Uterus (tissue), 3 donors: ENCODE measurements at regions not wholly inside any gene's neighbourhood (a gene's known extent, or its start where the extent isn't known, plus 50 kb on each side); places are given as distances from the start of the nearest gene placed in this dataset.
"Not testable (repeated sequence)": the region's sequence is repeated elsewhere in the genome, so short reads cannot be mapped to it uniquely, and the experiment has no call there.

Experiments used
- DNase-seq, 2 donors: peaks; one replicate each; pipeline ENCODE4 v3.0.0-alpha.2; 2019 to 2020
- H3K27ac ChIP-seq, 2 donors: fragments of 200-600 bp; sonication (generic); 1 replicate in 1 of 2; 2 replicates in 1 of 2; pipeline ENCODE4 v1.5.1; 2016 to 2018
- H3K27me3 ChIP-seq, 2 donors: fragments of 200-600 bp; sonication (generic); one replicate each; pipeline ENCODE4 v1.5.1; 2018 to 2019; ENCODE audit warnings: control low read depth in 1 of 2
- H3K36me3 ChIP-seq, 2 donors: fragments of 200-600 bp; sonication (generic); one replicate each; pipeline ENCODE4 v1.5.1; 2019; ENCODE audit warnings: control low read depth in 1 of 2
- H3K4me1 ChIP-seq, 2 donors: fragments of 200-600 bp; sonication (generic); one replicate each; pipeline ENCODE4 v1.5.1; 2018 to 2019; ENCODE audit warnings: control low read depth in 1 of 2
- H3K4me3 ChIP-seq, 2 donors: fragments of 200-600 bp; sonication (generic); 1 replicate in 1 of 2; 2 replicates in 1 of 2; pipeline ENCODE4 v1.5.1; 2018 to 2019; ENCODE audit warnings: mild to moderate bottlenecking in 1 of 2
- H3K9me3 ChIP-seq, 2 donors: fragments of 200-600 bp; sonication (generic); one replicate each; pipeline ENCODE4 v1.5.1; 2019; ENCODE audit warnings: control low read depth in 1 of 2
- POLR2A ChIP-seq, 2 donors: fragments of 450-650 bp; IDR thresholded peaks; one replicate each; pipeline ENCODE4 v1.6.1; 2016; ENCODE audit warnings: antibody characterized with exemption in 2 of 2, mild to moderate bottlenecking in 1 of 2, moderate library complexity in 1 of 2
- intact Hi-C: fragments of 100-400 bp; cut with DNase I; formaldehyde crosslinking; loops from one replicate; pipeline ENCODE4 v1.15.1; 2023; ENCODE audit warnings: low total_unique reads
- TF ChIP-seq, protein P1 (sequence below), 4 experiments: fragments of 200-600 bp in 2 of 4; fragments of 450-650 bp in 2 of 4; sonication (generic) in 2 of 4; IDR thresholded peaks; one replicate each; pipeline ENCODE4 v1.5.1; 2016 to 2019; ENCODE audit warnings: antibody characterized with exemption in 4 of 4, mild to moderate bottlenecking in 2 of 4, moderate library complexity in 1 of 4
- donor health status: DM: yes; HTN: yes; CAD: no.

DNA sequence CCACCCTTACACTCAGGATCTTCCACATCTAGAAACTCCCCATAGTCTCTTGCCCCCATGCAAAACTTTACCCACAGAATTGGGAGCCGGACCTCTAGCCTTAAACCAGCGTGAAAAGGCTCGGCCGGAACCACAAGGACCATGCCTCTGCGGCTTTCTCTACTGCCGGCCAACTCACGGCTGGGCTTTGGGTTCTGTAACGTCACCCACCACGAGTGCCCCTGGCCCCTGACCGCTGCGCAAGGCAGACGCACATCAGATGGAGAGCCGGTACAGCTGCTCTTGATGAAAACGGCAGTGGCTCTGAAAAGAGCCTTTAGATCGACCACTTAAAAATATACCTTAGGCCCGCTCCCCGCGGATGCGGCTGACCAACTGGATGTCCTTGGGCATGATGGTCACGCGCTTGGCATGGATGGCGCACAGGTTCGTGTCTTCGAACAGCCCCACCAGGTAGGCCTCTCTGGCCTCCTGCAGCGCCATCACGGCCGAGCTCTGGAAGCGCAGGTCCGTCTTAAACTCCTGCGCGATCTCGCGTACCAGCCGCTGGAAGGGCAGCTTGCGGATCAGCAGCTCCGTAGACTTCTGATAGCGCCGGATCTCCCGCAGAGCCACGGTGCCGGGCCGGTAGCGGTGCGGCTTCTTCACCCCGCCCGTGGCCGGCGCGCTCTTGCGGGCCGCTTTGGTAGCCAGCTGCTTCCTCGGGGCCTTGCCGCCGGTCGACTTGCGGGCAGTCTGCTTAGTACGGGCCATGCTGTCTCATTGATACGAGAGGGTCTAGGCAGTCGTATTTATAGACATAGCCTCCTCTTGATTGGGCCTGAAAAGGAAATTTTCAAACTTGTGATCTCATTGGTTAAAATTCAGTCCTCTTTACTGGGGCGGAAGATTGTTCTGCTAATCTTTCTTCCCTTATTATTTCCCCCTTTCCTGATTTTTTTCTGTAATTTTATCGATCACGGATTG lies 66.3 kb downstream of the FAM72C start:
- H3K9me3 ChIP-seq, H3K4me1 ChIP-seq, intact Hi-C loops, H3K27me3 ChIP-seq, H3K36me3 ChIP-seq: not testable (repeated sequence)
- Histone ChIP-seq H3K27ac (peak overlapping the region; percentile 33 to 80), H3K4me3 (peak overlapping the region; percentile 14 to 53)
- TF ChIP-seq, protein P1, sequence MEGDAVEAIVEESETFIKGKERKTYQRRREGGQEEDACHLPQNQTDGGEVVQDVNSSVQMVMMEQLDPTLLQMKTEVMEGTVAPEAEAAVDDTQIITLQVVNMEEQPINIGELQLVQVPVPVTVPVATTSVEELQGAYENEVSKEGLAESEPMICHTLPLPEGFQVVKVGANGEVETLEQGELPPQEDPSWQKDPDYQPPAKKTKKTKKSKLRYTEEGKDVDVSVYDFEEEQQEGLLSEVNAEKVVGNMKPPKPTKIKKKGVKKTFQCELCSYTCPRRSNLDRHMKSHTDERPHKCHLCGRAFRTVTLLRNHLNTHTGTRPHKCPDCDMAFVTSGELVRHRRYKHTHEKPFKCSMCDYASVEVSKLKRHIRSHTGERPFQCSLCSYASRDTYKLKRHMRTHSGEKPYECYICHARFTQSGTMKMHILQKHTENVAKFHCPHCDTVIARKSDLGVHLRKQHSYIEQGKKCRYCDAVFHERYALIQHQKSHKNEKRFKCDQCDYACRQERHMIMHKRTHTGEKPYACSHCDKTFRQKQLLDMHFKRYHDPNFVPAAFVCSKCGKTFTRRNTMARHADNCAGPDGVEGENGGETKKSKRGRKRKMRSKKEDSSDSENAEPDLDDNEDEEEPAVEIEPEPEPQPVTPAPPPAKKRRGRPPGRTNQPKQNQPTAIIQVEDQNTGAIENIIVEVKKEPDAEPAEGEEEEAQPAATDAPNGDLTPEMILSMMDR (IDR thresholded peaks at IDR 0.05): peak in 2 of 4 experiments; percentile 16 to 21
- peak; percentile 37 to 44 for DNase-seq

DNA sequence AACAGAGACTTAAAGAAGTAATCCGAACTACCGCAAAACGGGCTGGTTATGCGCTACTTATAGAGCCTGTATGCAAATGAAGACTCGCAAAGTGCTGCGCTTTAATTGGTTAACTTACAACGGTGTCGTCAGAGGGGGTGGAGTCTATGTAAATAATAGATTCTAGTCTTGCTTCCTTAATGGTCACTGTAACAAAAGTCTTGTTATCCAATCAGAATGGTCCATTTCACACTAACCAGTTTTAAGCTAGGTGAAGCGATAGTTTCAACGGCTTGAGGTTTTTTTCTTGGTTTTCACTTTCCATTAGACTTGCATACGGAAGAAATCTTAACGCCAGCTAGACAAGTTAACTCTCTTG lies 67.2 kb downstream of the FAM72C start:
- DNase-seq, H3K4me1 ChIP-seq, H3K36me3 ChIP-seq, H3K9me3 ChIP-seq, intact Hi-C loops, H3K27me3 ChIP-seq: not testable (repeated sequence)
- Histone ChIP-seq H3K27ac (peak overlapping the region; percentile 30 to 82), H3K4me3 (peak overlapping the region; percentile 26 to 45)

GRCh38 chr1:143903899-143904621 lies 67.7 kb downstream of the FAM72C start:
- peak overlapping the region; percentile 26 to 45 for H3K4me3 ChIP-seq
- peak; percentile 51 to 59 for DNase-seq
- peak overlapping the region; percentile 30 to 82 for H3K27ac ChIP-seq
- TF ChIP-seq POLR2A (IDR thresholded peaks at IDR 0.05): peak in 1 of 2 donors; percentile 26
- H3K9me3 ChIP-seq, H3K36me3 ChIP-seq, intact Hi-C loops, H3K27me3 ChIP-seq, H3K4me1 ChIP-seq: not testable (repeated sequence)

GRCh38 chr1:143896377-143896776 lies 75.4 kb downstream of the FAM72C start:
- H3K27me3 ChIP-seq, H3K9me3 ChIP-seq, H3K4me3 ChIP-seq, H3K27ac ChIP-seq, H3K36me3 ChIP-seq, intact Hi-C loops, DNase-seq, H3K4me1 ChIP-seq: not testable (repeated sequence)

GRCh38 chr1:143884932-143885574 lies 86.7 kb downstream of the FAM72C start:
- peak overlapping the region in 1 of 2 donors; percentile 75 for H3K27ac ChIP-seq
- TF ChIP-seq, protein P1 (IDR thresholded peaks at IDR 0.05): peak in 3 of 4 experiments; percentile 50 to 82 (median 62)
- intact Hi-C loops, H3K9me3 ChIP-seq, H3K36me3 ChIP-seq, H3K4me1 ChIP-seq, H3K27me3 ChIP-seq: not testable (repeated sequence)
- H3K4me3 ChIP-seq: peak overlapping the region in 1 of 2 donors; percentile 34
- peak; percentile 64 to 65 for DNase-seq

DNA sequence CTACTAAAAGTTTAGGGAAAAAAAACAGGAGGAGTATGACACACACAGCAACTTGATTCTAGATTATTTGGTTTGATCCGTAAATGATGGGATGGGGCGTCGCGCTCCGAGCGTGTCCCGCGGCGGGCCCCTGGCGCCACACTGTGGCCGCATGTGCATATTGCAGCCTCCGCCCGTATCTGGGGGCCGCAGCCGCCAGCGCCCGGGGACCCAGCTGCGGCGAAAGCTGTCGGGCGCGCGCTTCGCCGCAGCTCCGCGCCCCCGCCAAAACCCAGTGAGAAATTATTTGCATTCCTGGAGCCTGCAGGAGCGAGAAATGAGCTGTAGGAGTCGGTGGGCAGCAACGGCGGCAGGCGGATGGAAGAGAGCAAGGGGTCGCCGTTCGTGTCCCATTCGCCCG lies 87.3 kb downstream of the FAM72C start:
- intact Hi-C loops, H3K36me3 ChIP-seq, H3K4me1 ChIP-seq, H3K9me3 ChIP-seq, H3K27me3 ChIP-seq: not testable (repeated sequence)
- H3K4me3 ChIP-seq: peak overlapping the region in 1 of 2 donors; percentile 34
- peak overlapping the region in 1 of 2 donors; percentile 75 for H3K27ac ChIP-seq
- TF ChIP-seq, protein P1 (IDR thresholded peaks at IDR 0.05): peak in 1 of 4 experiments; percentile 38
- peak; percentile 24 to 57 for DNase-seq

- H3K9me3 ChIP-seq, H3K27me3 ChIP-seq, H3K4me3 ChIP-seq, H3K36me3 ChIP-seq, DNase-seq, H3K27ac ChIP-seq, intact Hi-C loops, H3K4me1 ChIP-seq: not testable (repeated sequence)
Observed at GRCh38 chr1:143879757-143880536, 91.8 kb downstream of the FAM72C start.

GRCh38 chr1:143875947-143876346 lies 95.8 kb downstream of the FAM72C start:
- H3K9me3 ChIP-seq, H3K36me3 ChIP-seq, intact Hi-C loops, DNase-seq, H3K4me3 ChIP-seq, H3K4me1 ChIP-seq, H3K27me3 ChIP-seq, H3K27ac ChIP-seq: not testable (repeated sequence)

- H3K36me3 ChIP-seq, H3K9me3 ChIP-seq, DNase-seq, H3K27ac ChIP-seq, intact Hi-C loops, H3K27me3 ChIP-seq, H3K4me1 ChIP-seq, H3K4me3 ChIP-seq: not testable (repeated sequence)
Observed at GRCh38 chr1:143874625-143875024, 97.2 kb downstream of the FAM72C start.
